ENCODE measurements at regions not wholly inside any gene's neighbourhood (a gene's known extent, or its start where the extent isn't known, plus 50 kb on each side); places are given as distances from the start of the nearest gene placed in this dataset.

DNA sequence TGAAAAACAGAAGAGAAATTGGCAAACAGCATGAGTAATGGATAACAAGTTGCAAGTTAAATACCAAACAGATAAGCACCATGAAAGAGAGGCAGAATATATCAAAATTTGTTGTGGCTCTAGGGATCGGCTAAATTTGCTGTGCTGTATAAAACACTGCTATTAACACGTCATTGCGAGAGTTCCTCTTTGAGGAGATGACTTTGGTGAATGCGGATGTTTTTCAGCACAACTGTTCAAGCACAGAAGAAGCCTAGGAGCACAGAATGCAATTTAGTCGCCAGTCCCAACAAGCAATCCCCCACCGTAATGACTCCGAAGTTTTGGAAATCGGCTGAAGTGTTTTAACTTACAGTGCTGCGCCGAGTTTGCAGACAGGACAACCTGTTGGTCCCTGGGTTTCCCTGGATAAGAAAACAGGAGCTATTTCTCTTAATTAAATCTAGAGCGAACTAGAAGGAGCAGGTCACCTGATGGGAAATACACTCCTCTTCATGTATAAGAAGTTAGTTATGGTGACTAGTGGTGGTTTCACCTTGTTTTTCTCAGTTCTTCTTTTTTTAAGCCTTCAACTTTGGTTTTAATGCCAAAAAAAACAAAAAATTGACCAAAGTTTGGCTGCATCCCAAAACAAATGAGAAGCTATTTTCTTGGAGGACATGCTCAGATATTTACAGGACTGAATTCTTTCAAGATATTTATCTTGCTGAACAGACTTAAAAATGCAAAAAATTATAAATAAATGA, 454.1 kb upstream of the SALL3 start:
- Histone ChIP-seq H3K4me3 (ENCODE audit: low read depth, low read length) (no peak overlapping the region), H3K27me3 (ENCODE audit: control insufficient read depth, insufficient read depth, low read length) (no peaks in the 10 kb centered on the region), H3K36me3 (ENCODE audit: control insufficient read depth, insufficient read depth, low read length) (no peaks in the 10 kb centered on the region)
- TF ChIP-seq, protein P1, sequence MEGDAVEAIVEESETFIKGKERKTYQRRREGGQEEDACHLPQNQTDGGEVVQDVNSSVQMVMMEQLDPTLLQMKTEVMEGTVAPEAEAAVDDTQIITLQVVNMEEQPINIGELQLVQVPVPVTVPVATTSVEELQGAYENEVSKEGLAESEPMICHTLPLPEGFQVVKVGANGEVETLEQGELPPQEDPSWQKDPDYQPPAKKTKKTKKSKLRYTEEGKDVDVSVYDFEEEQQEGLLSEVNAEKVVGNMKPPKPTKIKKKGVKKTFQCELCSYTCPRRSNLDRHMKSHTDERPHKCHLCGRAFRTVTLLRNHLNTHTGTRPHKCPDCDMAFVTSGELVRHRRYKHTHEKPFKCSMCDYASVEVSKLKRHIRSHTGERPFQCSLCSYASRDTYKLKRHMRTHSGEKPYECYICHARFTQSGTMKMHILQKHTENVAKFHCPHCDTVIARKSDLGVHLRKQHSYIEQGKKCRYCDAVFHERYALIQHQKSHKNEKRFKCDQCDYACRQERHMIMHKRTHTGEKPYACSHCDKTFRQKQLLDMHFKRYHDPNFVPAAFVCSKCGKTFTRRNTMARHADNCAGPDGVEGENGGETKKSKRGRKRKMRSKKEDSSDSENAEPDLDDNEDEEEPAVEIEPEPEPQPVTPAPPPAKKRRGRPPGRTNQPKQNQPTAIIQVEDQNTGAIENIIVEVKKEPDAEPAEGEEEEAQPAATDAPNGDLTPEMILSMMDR (IDR thresholded peaks at IDR 0.05; ENCODE audit: insufficient read depth, low read length, poor library complexity, severe bottlenecking): no peak
- DNase-seq (ENCODE audit: low read depth): no peak

DNA sequence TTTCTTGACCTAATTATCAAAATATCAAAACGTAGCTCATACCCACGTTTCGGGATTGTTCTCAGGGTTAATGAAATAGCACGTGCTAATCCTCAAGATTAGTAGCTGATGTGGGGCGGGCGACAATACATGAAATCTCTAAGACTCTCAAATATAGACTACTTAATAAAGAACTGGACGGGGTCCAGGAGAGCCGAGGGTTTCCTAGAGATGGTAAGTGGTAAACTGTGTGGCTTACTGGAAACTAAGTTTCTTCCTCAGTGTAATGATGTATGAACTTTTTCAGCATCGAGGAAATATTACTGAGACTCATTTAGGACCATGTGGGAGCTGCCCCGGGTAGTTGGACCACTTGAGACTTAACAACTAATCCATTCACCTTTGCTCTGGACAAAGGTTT, 453.3 kb upstream of the SALL3 start:
- TF ChIP-seq, protein P1 (IDR thresholded peaks at IDR 0.05; ENCODE audit: insufficient read depth, low read length, poor library complexity, severe bottlenecking): no peak
- no peak for DNase-seq (ENCODE audit: low read depth)
- H3K27me3 ChIP-seq (ENCODE audit: control insufficient read depth, insufficient read depth, low read length): no peaks in the 10 kb centered on the region
- no peaks in the 10 kb centered on the region for H3K36me3 ChIP-seq (ENCODE audit: control insufficient read depth, insufficient read depth, low read length)
- H3K4me3 ChIP-seq (ENCODE audit: low read depth, low read length): no peak overlapping the region

DNA sequence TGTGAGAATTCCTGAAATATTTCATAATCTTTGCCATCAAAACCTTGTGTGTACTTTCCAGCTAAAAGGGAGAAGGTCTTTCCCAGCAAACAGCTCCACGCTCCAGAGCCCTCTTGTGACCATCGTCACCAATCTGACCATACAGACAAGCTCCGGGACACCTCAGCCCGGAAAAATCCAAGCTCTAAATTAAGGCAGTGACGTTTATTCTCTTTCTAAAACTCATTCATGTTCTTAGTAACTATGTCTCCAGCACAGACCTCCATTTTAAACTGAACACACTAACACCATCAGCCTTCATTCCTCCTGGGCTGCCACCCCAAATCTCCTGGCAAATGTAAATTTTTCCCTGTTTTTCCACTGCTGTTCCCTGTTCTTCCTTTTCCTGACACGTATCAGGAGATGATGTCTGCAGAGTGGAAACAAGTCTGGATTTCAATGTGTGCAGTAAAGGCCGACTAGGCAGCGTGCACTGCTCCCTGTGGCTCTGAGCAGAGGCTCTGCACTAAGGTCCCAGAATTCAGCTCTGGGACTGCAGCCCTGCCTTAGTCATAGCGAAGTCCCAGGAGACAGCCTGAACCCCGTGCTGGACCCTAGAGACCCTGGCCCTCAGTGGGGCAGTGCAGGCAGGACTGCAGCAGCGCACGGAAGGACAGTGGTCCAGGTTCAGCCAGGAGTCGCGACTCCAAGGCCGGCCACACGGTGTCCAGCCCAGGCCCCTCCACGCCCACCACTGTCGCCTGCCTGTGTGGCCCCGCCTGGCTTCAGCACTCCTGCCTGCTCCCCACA, 452.5 kb upstream of the SALL3 start:
- no peak overlapping the region for H3K4me3 ChIP-seq (ENCODE audit: low read depth, low read length)
- no peaks in the 10 kb centered on the region for H3K27me3 ChIP-seq (ENCODE audit: control insufficient read depth, insufficient read depth, low read length)
- no peak for DNase-seq (ENCODE audit: low read depth)
- H3K36me3 ChIP-seq (ENCODE audit: control insufficient read depth, insufficient read depth, low read length): no peaks in the 10 kb centered on the region
- TF ChIP-seq, protein P1 (IDR thresholded peaks at IDR 0.05; ENCODE audit: insufficient read depth, low read length, poor library complexity, severe bottlenecking): no peak

DNA sequence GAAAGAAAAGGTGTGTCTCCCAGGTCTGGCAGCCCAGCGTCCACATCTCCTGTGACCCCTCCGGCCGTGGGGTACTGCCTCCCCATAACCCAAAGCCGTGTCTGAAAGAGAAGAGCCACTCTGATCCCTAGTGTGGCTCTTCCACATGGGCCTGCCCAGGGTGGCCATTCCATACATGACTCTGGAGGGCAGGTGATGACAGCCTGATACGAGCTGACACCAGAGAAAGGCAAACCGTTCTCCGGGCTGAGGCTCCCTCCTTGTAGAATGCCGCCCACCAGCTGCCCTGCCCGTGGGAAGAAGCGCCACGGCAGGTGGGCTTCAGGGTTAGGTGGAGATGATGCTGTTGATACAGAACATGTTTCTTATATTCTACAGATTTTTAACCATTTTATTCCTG, 451.6 kb upstream of the SALL3 start:
- TF ChIP-seq, protein P1 (IDR thresholded peaks at IDR 0.05; ENCODE audit: insufficient read depth, low read length, poor library complexity, severe bottlenecking): no peak
- Histone ChIP-seq H3K27me3 (ENCODE audit: control insufficient read depth, insufficient read depth, low read length) (no peaks in the 10 kb centered on the region), H3K36me3 (ENCODE audit: control insufficient read depth, insufficient read depth, low read length) (no peaks in the 10 kb centered on the region), H3K4me3 (ENCODE audit: low read depth, low read length) (no peak overlapping the region)
- no peak for DNase-seq (ENCODE audit: low read depth)

DNA sequence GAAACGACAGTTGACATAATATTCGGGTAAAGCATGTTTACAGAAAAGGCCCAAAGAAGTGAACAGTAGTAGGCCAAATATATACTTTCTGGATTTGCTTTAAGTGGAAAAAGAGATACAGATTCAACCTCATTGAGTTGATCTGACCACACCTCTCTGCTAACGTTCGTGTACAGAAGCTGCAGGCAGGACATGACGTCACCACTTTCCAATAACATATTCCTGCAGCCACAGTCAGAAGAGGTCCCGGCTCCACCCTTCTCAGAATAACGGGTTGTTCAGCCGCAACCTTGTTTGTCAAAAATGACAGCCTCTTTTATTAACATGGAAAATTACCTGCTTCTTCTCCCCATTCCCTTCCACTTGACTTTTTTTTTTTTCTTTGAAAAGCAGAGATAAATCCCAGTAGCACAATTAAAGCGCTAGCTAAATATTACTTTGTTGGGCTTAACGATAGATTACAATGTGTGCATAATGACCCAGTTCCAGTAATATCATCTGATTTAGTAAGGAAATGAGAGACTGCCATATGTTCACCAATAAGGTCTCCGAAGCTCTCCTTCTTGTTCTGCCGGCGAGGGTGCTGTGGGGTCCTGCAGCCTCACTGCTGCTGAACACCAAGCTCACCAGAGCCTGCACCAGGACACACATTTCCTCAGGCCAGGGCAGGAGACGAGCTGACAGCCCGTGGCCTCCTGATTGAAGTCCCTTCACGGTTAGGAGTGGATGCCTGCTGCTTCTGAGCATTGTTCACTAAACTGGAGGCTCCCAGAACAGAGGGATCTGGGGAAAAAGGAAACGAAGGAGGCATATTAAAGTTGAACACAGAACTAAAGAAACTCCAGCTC, 451.0 kb upstream of the SALL3 start:
- Histone ChIP-seq H3K4me3 (ENCODE audit: low read depth, low read length) (no peak overlapping the region), H3K36me3 (ENCODE audit: control insufficient read depth, insufficient read depth, low read length) (no peaks in the 10 kb centered on the region), H3K27me3 (ENCODE audit: control insufficient read depth, insufficient read depth, low read length) (no peaks in the 10 kb centered on the region)
- DNase-seq (ENCODE audit: low read depth): no peak
- TF ChIP-seq, protein P1 (IDR thresholded peaks at IDR 0.05; ENCODE audit: insufficient read depth, low read length, poor library complexity, severe bottlenecking): no peak
